GM10266 (cell line): ENCODE measurements at regions not wholly inside any gene's neighbourhood (a gene's known extent, or its start where the extent isn't known, plus 50 kb on each side); places are given as distances from the start of the nearest gene placed in this dataset.

Experiments
- DNase-seq: peaks from one replicate; pipeline ENCODE4 v3.0.0; 2012; ENCODE audit errors: extremely low spot score
- CTCF ChIP-seq: IDR thresholded peaks from 2 replicates; pipeline ENCODE4 v1.5.1; 2012; ENCODE audit warnings: mild to moderate bottlenecking, low read depth; ENCODE audit not compliant: control insufficient read depth, insufficient read depth; ENCODE audit errors: missing control alignments

DNA sequence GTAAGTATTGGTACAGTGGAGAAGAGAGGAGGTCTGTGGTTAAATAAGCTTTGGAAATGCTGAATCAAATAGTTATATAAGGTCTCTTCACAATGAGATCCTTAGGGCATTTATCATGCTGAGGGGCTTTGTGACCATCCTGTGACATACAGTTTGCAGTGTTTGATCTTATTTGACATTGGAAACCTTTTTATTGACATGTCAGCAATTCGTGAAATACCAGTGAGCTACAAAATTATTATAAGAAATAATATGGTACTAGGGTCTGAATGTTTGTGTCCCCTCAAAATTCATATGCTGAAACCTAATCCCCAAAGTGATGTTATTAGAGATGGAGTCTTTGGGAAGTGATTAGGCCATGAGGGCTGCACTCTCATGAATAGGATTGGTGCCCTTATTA lies 98.4 kb downstream of the MID1IP1 start:
- no peak for TF ChIP-seq CTCF

GRCh38 chrX:38900719-38901118 lies 99.5 kb downstream of the MID1IP1 start:
- DNase-seq, result no peak
- TF ChIP-seq CTCF, result no peak

More for the DNA sequence above, 98.4 kb downstream of the MID1IP1 start:
- no peak for DNase-seq

- no peak for DNase-seq
- TF ChIP-seq CTCF, result no peak
These were observed 101.8 kb downstream of the MID1IP1 start for GRCh38 chrX:38902972-38903492.

DNA sequence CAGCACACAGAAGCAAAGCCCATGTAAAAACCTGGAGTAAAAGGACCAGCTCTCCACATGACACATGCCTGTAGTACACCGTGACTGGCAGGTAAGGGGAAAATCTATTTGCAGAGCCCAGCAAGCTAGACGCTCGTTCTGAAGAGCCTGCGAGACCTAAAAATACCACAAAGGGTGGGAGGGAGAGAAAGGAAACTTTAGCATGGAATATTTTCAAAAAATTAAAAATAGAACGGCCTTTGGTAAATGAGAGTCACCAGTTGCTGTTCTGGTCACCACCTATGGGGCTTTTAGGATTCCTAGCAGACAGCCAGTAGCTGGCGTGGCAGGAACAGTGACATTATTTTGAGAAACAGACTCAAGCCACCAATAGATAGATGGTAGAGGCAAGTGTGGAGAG lies 115.5 kb downstream of the MID1IP1 start:
- no peak for TF ChIP-seq CTCF
- no peak for DNase-seq

- no peak for TF ChIP-seq CTCF
These were observed 116.7 kb downstream of the MID1IP1 start for GRCh38 chrX:38917954-38918353.

DNA sequence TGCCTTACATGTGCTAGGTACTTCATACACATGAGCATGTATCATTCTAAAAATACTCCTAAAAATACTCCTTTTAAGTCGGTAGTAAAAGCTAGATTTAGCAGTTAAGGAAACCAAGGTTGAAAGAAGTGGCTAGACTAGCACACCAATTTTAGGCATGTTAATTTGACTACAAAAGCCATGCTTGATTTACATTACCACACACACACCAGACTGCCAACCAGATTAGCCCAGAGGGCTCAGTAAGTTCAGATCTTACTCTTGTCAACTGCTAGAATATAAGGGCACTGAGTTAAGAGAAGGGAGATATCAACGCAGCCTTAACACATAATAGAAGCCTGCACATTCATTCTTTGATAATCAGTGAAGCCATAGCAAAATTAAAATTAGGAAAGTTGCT lies 117.9 kb downstream of the MID1IP1 start:
- DNase-seq, result no peak
- TF ChIP-seq CTCF, result no peak

More at GRCh38 chrX:38917954-38918353, 116.7 kb downstream of the MID1IP1 start:
- DNase-seq, result no peak

GRCh38 chrX:38919853-38920528 lies 118.7 kb downstream of the MID1IP1 start:
- no peak for DNase-seq
- TF ChIP-seq CTCF, result no peak
